Mesendoderm (in vitro differentiated cells): ENCODE measurements at regions not wholly inside any gene's neighbourhood (a gene's known extent, or its start where the extent isn't known, plus 50 kb on each side); places are given as distances from the start of the nearest gene placed in this dataset.
"Not testable (repeated sequence)": the region's sequence is repeated elsewhere in the genome, so short reads cannot be mapped to it uniquely, and the experiment has no call there.

Experiments used
- DNase-seq: peaks from one replicate; pipeline ENCODE4 v3.0.0; 2013
- H2AK5ac ChIP-seq: 2 replicates; pipeline ENCODE4 v1.6.1; 2013; ENCODE audit warnings: low read length, inconsistent platforms
- H2BK120ac ChIP-seq: 2 replicates; pipeline ENCODE4 v1.6.1; 2013; ENCODE audit warnings: low read depth, mild to moderate bottlenecking, low read length, moderate library complexity, mixed read lengths
- H2BK15ac ChIP-seq: replicated peaks from 2 replicates; pipeline ENCODE4 v1.6.1; 2013; ENCODE audit warnings: low read depth, mild to moderate bottlenecking, moderate library complexity
- H2BK5ac ChIP-seq: 2 replicates; pipeline ENCODE4 v1.6.1; 2013; ENCODE audit warnings: low read length, inconsistent platforms
- H3K18ac ChIP-seq: 2 replicates; pipeline ENCODE4 v1.6.1; 2013; ENCODE audit warnings: mild to moderate bottlenecking, low read length, mixed read lengths
- H3K23ac ChIP-seq: one replicate; pipeline ENCODE4 v1.6.1; 2013; ENCODE audit warnings: low read length
- H3K27ac ChIP-seq: 2 replicates; pipeline ENCODE4 v1.5.1; 2013; ENCODE audit warnings: low read depth, mild to moderate bottlenecking, inconsistent platforms, low read length, moderate library complexity
- H3K27me3 ChIP-seq: 2 replicates; pipeline ENCODE4 v1.6.1; 2013; ENCODE audit warnings: low read length, control low read depth, mild to moderate bottlenecking, inconsistent platforms; ENCODE audit not compliant: insufficient read depth, poor library complexity
- H3K36me3 ChIP-seq: 2 replicates; pipeline ENCODE4 v1.6.1; 2013; ENCODE audit warnings: low read length, inconsistent platforms; ENCODE audit not compliant: control insufficient read depth, insufficient read depth
- H3K4ac ChIP-seq: one replicate; pipeline ENCODE4 v1.6.1; 2013; ENCODE audit warnings: low read depth, mild to moderate bottlenecking, low read length, moderate library complexity
- H3K4me1 ChIP-seq: 2 replicates; pipeline ENCODE4 v1.6.1; 2013; ENCODE audit warnings: low read depth, low read length, inconsistent platforms; ENCODE audit not compliant: control insufficient read depth
- H3K4me2 ChIP-seq: 2 replicates; pipeline ENCODE4 v1.6.1; 2013; ENCODE audit warnings: low read length
- H3K4me3 ChIP-seq: 2 replicates; pipeline ENCODE4 v1.5.1; 2013; ENCODE audit warnings: mild to moderate bottlenecking, low read length
- H3K56ac ChIP-seq: one replicate; pipeline ENCODE4 v1.6.1; 2013; ENCODE audit warnings: low read length
- H3K79me1 ChIP-seq: 2 replicates; pipeline ENCODE4 v1.6.1; 2013; ENCODE audit warnings: low read length, inconsistent platforms
- H3K79me2 ChIP-seq: 2 replicates; pipeline ENCODE4 v1.6.1; 2013; ENCODE audit warnings: mild to moderate bottlenecking, low read length; ENCODE audit not compliant: control insufficient read depth, insufficient read depth
- H3K9ac ChIP-seq: 2 replicates; pipeline ENCODE4 v1.6.1; 2013; ENCODE audit warnings: low read length, inconsistent platforms
- H4K5ac ChIP-seq: one replicate; pipeline ENCODE4 v1.6.1; 2013; ENCODE audit warnings: low read length
- H4K8ac ChIP-seq: one replicate; pipeline ENCODE4 v1.6.1; 2013; ENCODE audit warnings: low read depth, mild to moderate bottlenecking, control low read depth, low read length, moderate library complexity
- WGBS: extraction: QIAGEN DNeasy Blood & Tissue Kit; methylation state at CpG from one replicate; pipeline ENCODE4 v1.1.7; 2013; ENCODE audit warnings: low lambda C conversion rate, missing lambda C conversion rate; ENCODE audit not compliant: insufficient coverage; ENCODE audit errors: extremely low coverage; 5-methylcytosine and 5-hydroxymethylcytosine counted together

- Histone ChIP-seq H3K9ac (no peak overlapping the region), H3K18ac (no peak overlapping the region), H2AK5ac (no peak overlapping the region)
These were observed 237.2 kb downstream of the ASMT start for GRCh38 chrX:1852082-1852481.

DNA sequence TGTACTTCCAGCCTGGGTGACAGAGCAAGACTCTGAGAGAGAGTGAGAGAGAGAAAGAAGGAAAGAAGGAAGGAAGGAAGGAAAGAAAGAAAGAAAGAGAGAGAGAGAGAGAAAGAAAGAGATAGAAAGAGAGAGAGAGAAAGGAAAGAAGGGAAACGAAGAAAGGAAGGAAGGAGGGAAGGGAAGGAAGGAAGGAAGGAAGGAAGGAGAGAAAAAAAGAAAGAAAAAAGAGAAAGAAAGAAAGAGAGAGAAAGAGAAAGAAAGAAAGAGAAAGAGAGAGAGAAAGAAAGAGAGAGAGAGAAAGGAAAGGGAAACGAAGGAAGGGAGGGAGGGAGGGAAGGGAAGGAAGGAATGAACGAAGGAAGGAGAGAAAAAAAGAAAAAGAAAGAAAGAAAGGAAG, 238.6 kb downstream of the ASMT start:
- Histone ChIP-seq H3K4me2 (no peak overlapping the region), H3K18ac (no peak overlapping the region), H2BK120ac (no peak overlapping the region), H3K23ac (no peak overlapping the region), H2BK15ac (no peak overlapping the region), H3K36me3 (no peaks in the 10 kb centered on the region), H3K4ac (no peak overlapping the region), H3K9ac (no peak overlapping the region), H3K4me1 (no peaks in the 10 kb centered on the region), H2AK5ac (no peak overlapping the region), H2BK5ac (no peak overlapping the region), H3K27ac (no peak overlapping the region), H3K79me1 (no peaks in the 10 kb centered on the region), H4K8ac (no peak overlapping the region), H3K4me3 (no peak overlapping the region), H3K56ac (no peak overlapping the region), H3K79me2 (no peaks in the 10 kb centered on the region), H4K5ac (no peak overlapping the region), H3K27me3 (no peaks in the 10 kb centered on the region)
- no peak for DNase-seq
- WGBS, result 100% methylated on average over 2 of the region's 3 CpGs

More at GRCh38 chrX:1852082-1852481, 237.2 kb downstream of the ASMT start:
- H2BK5ac ChIP-seq, result no peak overlapping the region
- H3K4me2 ChIP-seq, result no peak overlapping the region
- H3K79me2 ChIP-seq, result no peaks in the 10 kb centered on the region
- H3K27me3 ChIP-seq, result no peaks in the 10 kb centered on the region
- H2BK15ac ChIP-seq, result no peak overlapping the region
- H2BK120ac ChIP-seq, result no peak overlapping the region
- H3K4ac ChIP-seq, result no peak overlapping the region
- no peak for DNase-seq
- no peak overlapping the region for H3K27ac ChIP-seq
- no peak overlapping the region for H3K23ac ChIP-seq
- H3K4me3 ChIP-seq, result no peak overlapping the region
- H3K36me3 ChIP-seq, result no peaks in the 10 kb centered on the region
- no peaks in the 10 kb centered on the region for H3K4me1 ChIP-seq
- H3K79me1 ChIP-seq, result no peaks in the 10 kb centered on the region
- H3K56ac ChIP-seq, result no peak overlapping the region
- WGBS, result 100% methylated on average over 4 of the region's 9 CpGs
- H4K8ac ChIP-seq, result no peak overlapping the region
- no peak overlapping the region for H4K5ac ChIP-seq

DNA sequence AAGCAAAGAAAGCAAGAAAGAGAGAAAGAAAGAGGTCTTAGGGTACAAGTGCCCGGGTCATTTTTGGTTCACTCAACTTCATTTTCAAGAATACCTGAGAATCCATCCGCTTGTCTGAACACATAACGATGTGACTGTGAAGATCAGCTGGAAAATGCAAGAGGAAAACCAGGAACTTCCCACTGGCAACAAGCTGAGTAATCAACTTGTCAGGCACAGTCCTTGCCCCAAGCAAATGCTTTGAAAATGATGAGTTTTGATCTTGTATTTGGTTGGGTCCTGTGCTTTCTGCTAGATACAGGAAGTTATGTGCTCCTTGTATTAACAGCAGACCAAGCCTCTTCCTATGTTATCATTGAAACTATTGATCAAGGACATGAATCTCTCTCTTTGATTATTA, 239.1 kb downstream of the ASMT start:
- H3K27ac ChIP-seq, result no peak overlapping the region
- H3K79me1 ChIP-seq, result no peaks in the 10 kb centered on the region
- H2AK5ac ChIP-seq, result no peak overlapping the region
- no peak for DNase-seq
- no peak overlapping the region for H4K5ac ChIP-seq
- H3K4me3 ChIP-seq, result no peak overlapping the region
- no peak overlapping the region for H2BK120ac ChIP-seq
- H3K27me3 ChIP-seq, result no peaks in the 10 kb centered on the region
- no peak overlapping the region for H4K8ac ChIP-seq
- no peak overlapping the region for H2BK5ac ChIP-seq
- no peak overlapping the region for H3K4ac ChIP-seq
- no peak overlapping the region for H2BK15ac ChIP-seq
- H3K18ac ChIP-seq, result no peak overlapping the region
- no peak overlapping the region for H3K9ac ChIP-seq
- no peaks in the 10 kb centered on the region for H3K4me1 ChIP-seq
- peak overlapping the region; percentile 45 for H3K23ac ChIP-seq
- H3K36me3 ChIP-seq, result no peaks in the 10 kb centered on the region
- H3K79me2 ChIP-seq, result no peaks in the 10 kb centered on the region
- H3K56ac ChIP-seq, result no peak overlapping the region
- no peak overlapping the region for H3K4me2 ChIP-seq
- WGBS, result no CpG with 5 or more reads among the region's 3 CpGs

DNA sequence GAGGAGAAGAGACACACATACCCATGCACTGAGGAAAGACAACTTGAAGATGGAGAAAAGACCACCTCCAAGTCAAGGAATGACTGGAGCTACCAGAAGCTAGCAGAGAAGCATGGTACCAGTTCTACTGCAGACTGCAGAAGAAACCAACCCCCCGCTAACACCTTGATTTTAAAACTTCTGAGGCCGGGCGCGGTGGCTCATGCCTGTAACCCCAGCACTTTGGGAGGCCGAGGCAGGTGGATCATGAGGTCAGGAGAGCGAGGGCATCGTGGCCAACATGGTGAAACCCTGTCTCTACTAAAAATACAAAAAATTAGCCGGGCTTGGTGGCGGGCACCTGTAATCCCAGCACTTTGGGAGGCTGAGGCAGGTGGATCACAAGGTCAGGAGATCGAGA, 240.0 kb downstream of the ASMT start:
- not testable (repeated sequence) for DNase-seq, H2BK15ac ChIP-seq, H3K23ac ChIP-seq, H4K5ac ChIP-seq, H3K27ac ChIP-seq, H3K18ac ChIP-seq, H3K4me2 ChIP-seq, H3K79me2 ChIP-seq, H3K27me3 ChIP-seq, H3K4me3 ChIP-seq, H3K4ac ChIP-seq, H3K36me3 ChIP-seq, H2BK120ac ChIP-seq, H2BK5ac ChIP-seq, H2AK5ac ChIP-seq, H3K56ac ChIP-seq, H4K8ac ChIP-seq, H3K79me1 ChIP-seq, H3K4me1 ChIP-seq, H3K9ac ChIP-seq
- no CpG with 5 or more reads among the region's 10 CpGs for WGBS

DNA sequence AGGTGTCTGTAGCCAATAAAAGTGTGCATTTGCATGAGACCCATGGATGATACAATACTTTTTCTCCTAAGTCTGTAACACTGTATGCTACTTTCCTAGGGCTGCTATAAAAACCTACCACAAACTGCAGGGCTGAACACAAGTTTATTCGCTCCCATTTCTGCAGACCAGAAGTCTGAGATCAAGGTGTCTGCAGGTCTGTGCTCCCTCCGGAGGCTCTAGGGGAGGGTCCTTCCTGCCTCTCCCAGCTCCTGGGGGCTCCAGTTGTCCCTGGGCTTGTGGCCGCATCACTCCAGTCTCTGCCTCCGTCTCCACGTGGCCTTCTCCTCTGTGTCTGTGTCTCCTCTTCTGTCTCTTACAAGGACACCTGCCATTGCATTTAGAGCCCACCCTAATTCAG, 244.4 kb downstream of the ASMT start:
- H3K4me3 ChIP-seq, H2AK5ac ChIP-seq, H4K8ac ChIP-seq, H3K9ac ChIP-seq, H3K4me2 ChIP-seq, H3K27ac ChIP-seq, H3K4me1 ChIP-seq, H3K23ac ChIP-seq, DNase-seq, H2BK15ac ChIP-seq, H3K56ac ChIP-seq, H4K5ac ChIP-seq, H3K4ac ChIP-seq, H3K18ac ChIP-seq, H2BK5ac ChIP-seq, H2BK120ac ChIP-seq, H3K79me2 ChIP-seq, H3K36me3 ChIP-seq, H3K79me1 ChIP-seq, H3K27me3 ChIP-seq: not testable (repeated sequence)
- WGBS, result no CpG with 5 or more reads among the region's 5 CpGs

DNA sequence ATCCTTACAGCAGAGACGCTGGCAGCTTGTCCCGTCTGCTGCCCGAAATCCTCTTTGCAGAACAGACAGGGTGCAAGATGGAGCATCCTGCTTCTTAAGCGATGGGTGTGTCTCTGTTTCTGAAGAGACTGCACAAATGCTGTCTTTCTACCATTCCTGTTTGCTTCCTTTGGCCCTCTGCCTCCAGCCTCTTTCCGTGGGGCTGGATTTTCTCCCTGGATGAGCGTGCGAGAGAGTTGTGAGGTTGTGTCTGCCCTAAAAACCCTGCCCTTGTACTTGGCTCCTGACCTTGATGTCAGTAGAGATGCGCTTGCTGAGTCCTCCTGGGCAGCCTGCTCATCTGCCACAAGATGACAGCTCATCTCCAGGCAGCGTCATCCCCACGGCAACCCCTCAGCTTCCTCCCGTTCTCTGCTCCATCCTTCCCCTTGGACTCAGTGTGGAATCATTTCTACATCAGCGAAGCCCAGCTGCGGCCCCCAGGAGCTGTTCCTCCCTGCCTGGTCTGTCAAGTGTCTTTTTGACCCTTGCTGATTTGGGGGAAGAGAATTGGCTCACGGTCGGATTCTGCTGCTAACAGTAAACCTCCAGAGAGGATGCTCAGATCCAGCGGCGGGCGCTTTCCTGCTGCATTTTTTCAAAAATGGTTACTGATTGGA, 246.2 kb downstream of the ASMT start:
- no peak overlapping the region for H3K9ac ChIP-seq
- H2BK5ac ChIP-seq, result no peak overlapping the region
- H3K4ac ChIP-seq, result no peak overlapping the region
- H3K4me1 ChIP-seq, result no peaks in the 10 kb centered on the region
- no peak overlapping the region for H3K4me2 ChIP-seq
- no CpG with 5 or more reads among the region's 18 CpGs for WGBS
- H3K18ac ChIP-seq, result no peak overlapping the region
- H3K79me2 ChIP-seq, result no peaks in the 10 kb centered on the region
- no peak overlapping the region for H2BK120ac ChIP-seq
- no peak overlapping the region for H3K4me3 ChIP-seq
- no peak overlapping the region for H3K56ac ChIP-seq
- no peak overlapping the region for H3K27ac ChIP-seq
- no peak overlapping the region for H2BK15ac ChIP-seq
- H3K27me3 ChIP-seq, result no peaks in the 10 kb centered on the region
- no peaks in the 10 kb centered on the region for H3K36me3 ChIP-seq
- H4K5ac ChIP-seq, result no peak overlapping the region
- H4K8ac ChIP-seq, result no peak overlapping the region
- DNase-seq, result no peak
- no peak overlapping the region for H3K23ac ChIP-seq
- no peaks in the 10 kb centered on the region for H3K79me1 ChIP-seq
- H2AK5ac ChIP-seq, result no peak overlapping the region
